ENCODE measurements at regions not wholly inside any gene's neighbourhood (a gene's known extent, or its start where the extent isn't known, plus 50 kb on each side); places are given as distances from the start of the nearest gene placed in this dataset.

DNA sequence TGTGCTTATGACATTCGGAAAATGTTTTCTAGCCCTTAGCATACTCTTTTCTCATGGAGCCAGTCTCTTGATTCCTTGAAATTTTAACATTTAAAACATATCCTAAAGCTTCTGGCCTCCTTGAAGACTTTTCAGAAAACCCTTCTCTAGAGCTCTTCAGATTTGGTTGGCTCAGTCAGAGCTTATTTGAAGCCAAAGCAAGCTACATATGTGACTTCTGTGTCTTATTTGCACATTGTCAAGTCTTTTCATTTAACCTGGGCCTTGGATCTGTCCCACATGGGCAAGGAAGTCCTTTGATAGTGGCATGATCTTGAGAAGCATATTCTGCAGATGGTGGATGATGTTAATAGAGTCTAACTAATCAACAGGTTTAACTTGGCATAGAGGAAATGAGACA, 116.5 kb downstream of the LACC1 start (continued):
- TF ChIP-seq HIVEP1 (CRISPR knock-in tag; IDR thresholded peaks at IDR 0.05) (no peak), ZNF749 (CRISPR knock-in tag; IDR thresholded peaks at IDR 0.05; ENCODE audit: borderline replicate concordance) (no peak)

DNA sequence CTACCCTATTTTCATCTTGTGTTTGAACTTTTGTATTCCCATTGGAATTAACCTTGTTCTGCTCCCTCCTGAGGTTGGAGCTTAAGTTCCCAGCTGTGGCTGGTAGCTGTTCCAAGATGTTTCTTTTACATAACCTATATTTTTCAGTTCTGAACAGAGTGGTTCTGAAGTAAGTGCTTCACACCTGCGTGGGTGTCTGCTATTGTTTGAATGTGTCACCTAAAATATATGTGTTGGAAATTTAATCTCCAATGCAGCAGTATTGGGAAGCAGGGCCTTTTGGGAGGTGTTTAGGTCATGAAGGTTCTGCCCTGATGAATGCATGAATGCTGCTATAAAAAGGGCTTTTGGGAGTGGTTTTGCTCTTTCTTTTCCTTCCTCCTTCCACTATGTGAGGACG, 123.8 kb downstream of the LACC1 start:
- no peak overlapping the region for H2AFZ ChIP-seq (ENCODE audit: low read length)
- no peaks in the 10 kb centered on the region for H4K20me1 ChIP-seq (ENCODE audit: insufficient read depth, low read length)
- H3K27me3 ChIP-seq (ENCODE audit: control insufficient read depth in 1 of 2, insufficient read depth in 2 of 2, low read length in 2 of 2), result 0 out of 5 replicates have a peak, but pooled peaks cover 0 to 3% of the 10 kb centered on the region in 2 experiments
- H3K79me2 ChIP-seq (ENCODE audit: insufficient read depth, low read length), result no peaks in the 10 kb centered on the region
- no peak overlapping the region for H3K4me2 ChIP-seq (ENCODE audit: low read depth, low read length)
- POLR2A ChIA-PET, result no interaction called here
- H3K9me3 ChIP-seq (ENCODE audit: low read length), result no peaks in the 10 kb centered on the region; the same call in 1 of the 2 replicates
- TF ChIP-seq ZKSCAN1 (IDR thresholded peaks at IDR 0.05; ENCODE audit: low read length) (no peak), POLR2AphosphoS5 (IDR thresholded peaks at IDR 0.05; ENCODE audit: low read depth, low read length) (no peak), SCMH1 (CRISPR knock-in tag; IDR thresholded peaks at IDR 0.05; ENCODE audit: borderline replicate concordance) (no peak)
- TF ChIP-seq, protein P1, sequence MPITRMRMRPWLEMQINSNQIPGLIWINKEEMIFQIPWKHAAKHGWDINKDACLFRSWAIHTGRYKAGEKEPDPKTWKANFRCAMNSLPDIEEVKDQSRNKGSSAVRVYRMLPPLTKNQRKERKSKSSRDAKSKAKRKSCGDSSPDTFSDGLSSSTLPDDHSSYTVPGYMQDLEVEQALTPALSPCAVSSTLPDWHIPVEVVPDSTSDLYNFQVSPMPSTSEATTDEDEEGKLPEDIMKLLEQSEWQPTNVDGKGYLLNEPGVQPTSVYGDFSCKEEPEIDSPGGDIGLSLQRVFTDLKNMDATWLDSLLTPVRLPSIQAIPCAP (CRISPR knock-in tag; IDR thresholded peaks at IDR 0.05; ENCODE audit: low read depth), result no peak
- TF ChIP-seq, protein P2, sequence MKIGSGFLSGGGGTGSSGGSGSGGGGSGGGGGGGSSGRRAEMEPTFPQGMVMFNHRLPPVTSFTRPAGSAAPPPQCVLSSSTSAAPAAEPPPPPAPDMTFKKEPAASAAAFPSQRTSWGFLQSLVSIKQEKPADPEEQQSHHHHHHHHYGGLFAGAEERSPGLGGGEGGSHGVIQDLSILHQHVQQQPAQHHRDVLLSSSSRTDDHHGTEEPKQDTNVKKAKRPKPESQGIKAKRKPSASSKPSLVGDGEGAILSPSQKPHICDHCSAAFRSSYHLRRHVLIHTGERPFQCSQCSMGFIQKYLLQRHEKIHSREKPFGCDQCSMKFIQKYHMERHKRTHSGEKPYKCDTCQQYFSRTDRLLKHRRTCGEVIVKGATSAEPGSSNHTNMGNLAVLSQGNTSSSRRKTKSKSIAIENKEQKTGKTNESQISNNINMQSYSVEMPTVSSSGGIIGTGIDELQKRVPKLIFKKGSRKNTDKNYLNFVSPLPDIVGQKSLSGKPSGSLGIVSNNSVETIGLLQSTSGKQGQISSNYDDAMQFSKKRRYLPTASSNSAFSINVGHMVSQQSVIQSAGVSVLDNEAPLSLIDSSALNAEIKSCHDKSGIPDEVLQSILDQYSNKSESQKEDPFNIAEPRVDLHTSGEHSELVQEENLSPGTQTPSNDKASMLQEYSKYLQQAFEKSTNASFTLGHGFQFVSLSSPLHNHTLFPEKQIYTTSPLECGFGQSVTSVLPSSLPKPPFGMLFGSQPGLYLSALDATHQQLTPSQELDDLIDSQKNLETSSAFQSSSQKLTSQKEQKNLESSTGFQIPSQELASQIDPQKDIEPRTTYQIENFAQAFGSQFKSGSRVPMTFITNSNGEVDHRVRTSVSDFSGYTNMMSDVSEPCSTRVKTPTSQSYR (CRISPR knock-in tag; IDR thresholded peaks at IDR 0.05; ENCODE audit: borderline replicate concordance), result no peak
- H3K4me1 ChIP-seq (ENCODE audit: insufficient read depth, low read length), result no peaks in the 10 kb centered on the region
- in situ Hi-C loops (cut with HindIII; ENCODE audit: extremely low pct_ligation_motif_present, low pct_unique_long_range_greater_than_20kb) (no loop called here), intact Hi-C loops (cut with micrococcal nuclease; ENCODE audit: unreplicated experiment) (no loop called here)
- no peak overlapping the region for H3K9ac ChIP-seq (ENCODE audit: insufficient read depth, low read depth, low read length)
- DNase-seq (ENCODE audit: low spot score) (no peak), FAIRE-seq (no peak), ATAC-seq (no peak)
- no peak overlapping the region for H3K4me3 ChIP-seq (replicated peaks in 1 of 3; ENCODE audit: insufficient read depth in 1 of 3, low read depth in 2 of 3, low read length in 3 of 3)
- no peak overlapping the region for H3K27ac ChIP-seq (ENCODE audit: extremely low read length, insufficient read depth, low read length)
- CTCF ChIA-PET (ENCODE audit: low intra/inter-chr PET ratio, low total read pairs), result no interaction called here
- H3K36me3 ChIP-seq (replicated peaks in 1 of 2; ENCODE audit: control insufficient read depth in 1 of 2, insufficient read depth in 2 of 2, low read length in 2 of 2), result no peaks in the 10 kb centered on the region
- BruUV-seq (replicated peaks), result no TSS peak
- 42% methylated on average over 2 of the region's 2 CpGs for WGBS (ENCODE audit: low lambda C conversion rate)
